HG03520 (cell line): ENCODE measurements at regions not wholly inside any gene's neighbourhood (a gene's known extent, or its start where the extent isn't known, plus 50 kb on each side); places are given as distances from the start of the nearest gene placed in this dataset.

Experiments used
- ATAC-seq: cut with Tn5 transposase; IDR thresholded peaks from one replicate; pipeline ENCODE4 v1.9.1; 2021; ENCODE audit warnings: mild to moderate bottlenecking, moderate library complexity; ENCODE audit not compliant: unreplicated experiment

GRCh38 chr11:122453586-122453985 is 201.9 kb upstream of the UBASH3B start:
- no peak for ATAC-seq

GRCh38 chr11:122451911-122452310 is 203.6 kb upstream of the UBASH3B start:
- no peak for ATAC-seq

GRCh38 chr11:122441666-122442035 is 213.9 kb upstream of the UBASH3B start:
- no peak for ATAC-seq

- no peak for ATAC-seq
These were observed 214.5 kb upstream of the UBASH3B start for GRCh38 chr11:122440811-122441665.

- no peak for ATAC-seq
These were observed 215.4 kb upstream of the UBASH3B start for GRCh38 chr11:122439866-122440810.

GRCh38 chr11:122436188-122436555 is 219.3 kb upstream of the UBASH3B start:
- ATAC-seq, result no peak

- no peak for ATAC-seq
These were observed 219.9 kb upstream of the UBASH3B start for GRCh38 chr11:122435540-122436187.

- ATAC-seq, result no peak
These were observed 220.7 kb upstream of the UBASH3B start for GRCh38 chr11:122434786-122435185.

- ATAC-seq, result no peak
These were observed 225.0 kb upstream of the UBASH3B start for GRCh38 chr11:122430490-122430889.

GRCh38 chr11:122426073-122426472 is 229.4 kb upstream of the UBASH3B start:
- no peak for ATAC-seq

- no peak for ATAC-seq
These were observed 230.9 kb upstream of the UBASH3B start for GRCh38 chr11:122424636-122425035.

GRCh38 chr11:122423886-122424285 is 231.6 kb upstream of the UBASH3B start:
- no peak for ATAC-seq

- ATAC-seq, result no peak
These were observed 232.2 kb upstream of the UBASH3B start for GRCh38 chr11:122423273-122423672.

GRCh38 chr11:122422682-122423081 is 232.8 kb upstream of the UBASH3B start:
- no peak for ATAC-seq

GRCh38 chr11:122421702-122422101 is 233.8 kb upstream of the UBASH3B start:
- ATAC-seq, result no peak

GRCh38 chr11:122418032-122418431 is 237.5 kb upstream of the UBASH3B start:
- no peak for ATAC-seq

- no peak for ATAC-seq
These were observed 241.0 kb upstream of the UBASH3B start for GRCh38 chr11:122414406-122415018.

- no peak for ATAC-seq
These were observed 241.8 kb upstream of the UBASH3B start for GRCh38 chr11:122413677-122414076.

- no peak for ATAC-seq
These were observed 242.9 kb upstream of the UBASH3B start for GRCh38 chr11:122412581-122412980.

- ATAC-seq, result no peak
These were observed 249.1 kb upstream of the UBASH3B start for GRCh38 chr11:122406466-122406865.
